ENCODE measurements at regions not wholly inside any gene's neighbourhood (a gene's known extent, or its start where the extent isn't known, plus 50 kb on each side); places are given as distances from the start of the nearest gene placed in this dataset.

GRCh38 chr7:156456032-156456431 lies 184.5 kb upstream of the RNF32 start:
- DNase-seq (ENCODE audit: low read depth in 2 of 2), result no peak

DNA sequence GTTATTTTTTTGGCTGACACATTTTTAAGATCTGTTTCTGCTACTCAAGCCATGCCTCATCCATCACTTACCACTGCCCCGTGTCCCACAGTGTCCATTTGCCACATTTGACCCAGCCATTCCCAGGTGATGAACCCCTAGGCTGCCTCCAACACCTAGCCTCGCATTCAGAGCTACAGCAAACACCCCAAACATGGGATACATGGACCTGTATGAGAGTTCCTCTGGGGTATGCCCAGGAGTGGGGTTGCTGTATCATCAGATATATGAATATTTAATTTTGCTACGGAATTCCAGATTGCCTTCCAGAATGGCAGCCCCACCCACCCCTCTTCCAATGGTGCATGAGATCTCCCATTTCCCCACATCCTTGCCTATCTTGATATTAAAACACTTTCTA lies 190.1 kb upstream of the RNF32 start:
- no peak for DNase-seq (ENCODE audit: low read depth in 2 of 2)

DNA sequence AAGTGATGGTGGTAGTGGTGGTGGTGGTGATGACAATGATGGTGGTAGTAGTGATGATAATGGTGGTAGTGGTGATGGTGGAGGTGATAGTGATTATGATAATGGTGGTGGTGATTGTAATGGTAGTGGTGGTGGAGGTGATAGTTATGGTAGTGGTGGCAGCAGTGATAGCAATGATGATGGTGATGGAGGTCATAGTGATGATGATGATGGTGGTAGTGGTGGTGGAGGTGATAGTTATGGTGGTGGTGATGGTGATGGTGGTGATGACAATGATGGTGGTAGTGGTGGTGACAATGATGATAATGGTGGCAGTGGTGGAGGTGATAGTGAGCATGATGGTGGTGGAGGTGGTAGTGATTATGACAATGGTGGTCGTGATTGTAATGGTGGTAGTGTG lies 191.7 kb upstream of the RNF32 start:
- DNase-seq (ENCODE audit: low read depth in 2 of 2), result no peak

DNA sequence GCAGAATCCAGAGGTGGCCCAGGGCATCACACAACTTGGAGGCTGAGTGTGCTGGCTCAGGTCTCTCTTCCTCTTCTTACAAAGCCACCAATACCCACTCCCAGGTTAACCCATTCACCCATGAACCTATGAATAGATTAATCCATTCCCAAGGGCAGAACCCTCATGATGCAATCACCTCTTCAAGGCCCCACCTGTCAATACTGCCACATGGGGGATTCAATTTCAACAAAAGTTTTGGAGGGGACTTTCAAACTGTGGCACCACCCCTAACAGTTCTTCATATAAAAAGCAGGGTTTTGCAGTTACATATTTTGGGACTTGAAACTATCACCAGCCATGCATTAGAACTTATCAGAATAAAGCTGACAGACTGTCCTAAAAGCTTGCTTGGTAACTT lies 193.6 kb upstream of the RNF32 start:
- no peak for DNase-seq (ENCODE audit: low read depth in 2 of 2)

DNA sequence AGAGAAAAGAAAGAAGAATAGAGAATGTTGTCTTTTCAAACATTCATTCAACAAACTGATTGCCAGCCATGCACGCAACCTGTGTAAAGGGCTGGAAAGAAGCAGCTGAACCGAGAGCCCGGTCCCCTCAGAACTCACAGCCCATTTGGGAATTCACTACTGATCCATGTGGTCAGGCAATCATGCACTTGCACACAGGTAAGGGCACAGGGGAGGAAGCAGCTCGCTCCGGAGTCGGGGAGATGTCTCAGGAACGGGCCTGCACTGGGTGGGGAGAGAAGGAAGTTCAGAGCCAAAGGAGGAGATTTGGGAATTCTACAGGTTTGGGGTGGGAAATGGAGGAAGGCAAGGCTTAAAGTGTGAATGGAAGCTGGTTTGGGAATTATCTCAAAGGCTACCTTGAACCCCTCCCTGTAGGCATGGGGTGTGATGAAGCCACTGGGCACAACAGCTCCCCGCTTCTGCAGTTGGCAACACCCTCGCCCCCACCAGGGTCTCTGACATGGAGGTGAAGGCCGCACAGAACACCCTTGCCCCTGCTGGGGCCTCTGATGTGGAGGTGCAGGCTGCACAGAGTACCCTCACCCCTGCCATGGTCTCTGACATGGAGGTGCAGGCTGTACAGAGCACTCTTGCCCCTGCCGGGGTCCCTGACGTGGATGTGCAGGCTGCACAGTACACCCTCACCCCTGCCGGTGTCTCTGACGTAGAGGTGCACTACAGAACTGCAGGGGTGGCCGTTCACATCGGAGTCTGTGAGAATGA lies 194.4 kb upstream of the RNF32 start:
- DNase-seq (ENCODE audit: low read depth in 2 of 2), result no peak

DNA sequence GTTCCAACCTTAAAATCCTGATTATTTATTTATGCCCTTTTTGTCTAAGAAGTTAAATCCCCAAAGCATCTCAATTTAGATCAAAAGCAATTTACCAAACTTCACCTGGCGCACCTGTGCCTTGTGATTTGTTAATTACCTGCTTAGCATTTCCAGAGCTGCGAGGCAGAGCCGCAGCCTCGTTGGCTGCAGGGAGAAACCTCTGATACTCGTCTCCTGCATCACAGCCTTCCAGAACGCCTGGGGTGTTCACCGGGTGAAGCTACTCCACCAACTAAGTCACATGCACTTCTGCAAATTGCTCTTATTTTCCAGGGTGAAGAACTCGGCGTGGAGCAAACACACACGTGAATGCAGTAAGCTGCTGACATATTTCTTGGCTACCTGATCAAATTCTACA lies 198.1 kb upstream of the RNF32 start:
- no peak for DNase-seq (ENCODE audit: low read depth in 2 of 2)

GRCh38 chr7:156440456-156440855 lies 200.1 kb upstream of the RNF32 start:
- no peak for DNase-seq (ENCODE audit: low read depth in 2 of 2)

- DNase-seq (ENCODE audit: low read depth in 2 of 2), result no peak
Measured at GRCh38 chr7:156438011-156438410, 202.6 kb upstream of the RNF32 start.

- no peak for DNase-seq (ENCODE audit: low read depth in 2 of 2)
Measured at GRCh38 chr7:156437021-156437614, 203.5 kb upstream of the RNF32 start.

DNA sequence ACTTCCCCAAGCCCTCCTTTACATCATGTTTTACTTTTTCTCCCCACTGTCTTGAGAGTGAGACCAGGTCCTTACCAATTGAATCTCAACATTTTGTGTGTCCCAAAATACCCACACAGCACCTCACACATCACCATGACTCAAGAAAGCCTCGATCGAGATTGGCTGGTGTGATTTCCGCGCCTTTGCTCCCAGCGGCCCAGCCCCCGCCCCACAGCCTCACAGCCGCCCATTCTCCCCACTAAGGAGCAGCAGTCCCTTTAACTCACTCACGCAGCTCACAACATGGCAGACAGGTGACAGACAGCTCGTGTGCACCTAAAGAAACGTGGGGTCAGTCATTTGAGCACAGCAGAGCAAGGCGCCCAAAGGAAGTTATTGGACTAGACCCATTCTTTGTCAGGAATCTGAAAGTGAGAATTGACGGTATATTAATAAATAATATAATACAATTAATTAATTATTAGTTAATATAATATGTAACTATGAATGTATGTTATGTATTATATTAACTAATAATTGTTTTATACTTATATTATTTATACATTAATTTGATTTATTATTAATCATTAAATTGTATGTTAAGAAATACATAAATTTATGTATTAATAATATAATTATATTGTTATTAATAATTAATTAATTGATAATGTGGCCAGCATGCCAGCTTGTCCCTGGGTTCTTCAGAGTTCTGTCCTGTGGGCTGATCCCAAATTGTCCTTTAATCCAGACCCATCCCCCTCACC lies 204.9 kb upstream of the RNF32 start:
- DNase-seq (ENCODE audit: low read depth in 2 of 2), result no peak

- DNase-seq (ENCODE audit: low read depth in 2 of 2), result no peak
Measured at GRCh38 chr7:156434706-156435105, 205.9 kb upstream of the RNF32 start.

GRCh38 chr7:156432018-156432417 lies 208.6 kb upstream of the RNF32 start:
- no peak for DNase-seq (ENCODE audit: low read depth in 2 of 2)

DNA sequence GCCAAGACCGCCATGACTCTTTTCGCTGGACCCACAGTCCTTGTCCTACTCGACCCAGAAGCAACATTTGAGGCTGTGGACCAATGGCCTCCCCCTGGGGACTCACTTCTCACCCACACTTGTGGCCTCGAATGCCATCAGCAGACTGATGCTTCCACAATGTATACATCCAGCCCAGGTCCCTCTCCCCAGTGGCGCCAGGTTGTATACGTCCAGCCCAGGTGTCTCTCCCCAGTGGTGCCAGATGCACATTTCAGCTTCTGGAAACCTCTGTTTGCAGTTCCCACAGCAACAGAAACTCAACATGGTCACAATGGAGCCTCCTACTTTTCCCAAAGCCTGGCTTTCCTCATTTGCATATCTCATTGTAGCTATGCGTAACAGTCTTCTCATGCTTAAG lies 210.5 kb upstream of the RNF32 start:
- no peak for DNase-seq (ENCODE audit: low read depth in 2 of 2)

DNA sequence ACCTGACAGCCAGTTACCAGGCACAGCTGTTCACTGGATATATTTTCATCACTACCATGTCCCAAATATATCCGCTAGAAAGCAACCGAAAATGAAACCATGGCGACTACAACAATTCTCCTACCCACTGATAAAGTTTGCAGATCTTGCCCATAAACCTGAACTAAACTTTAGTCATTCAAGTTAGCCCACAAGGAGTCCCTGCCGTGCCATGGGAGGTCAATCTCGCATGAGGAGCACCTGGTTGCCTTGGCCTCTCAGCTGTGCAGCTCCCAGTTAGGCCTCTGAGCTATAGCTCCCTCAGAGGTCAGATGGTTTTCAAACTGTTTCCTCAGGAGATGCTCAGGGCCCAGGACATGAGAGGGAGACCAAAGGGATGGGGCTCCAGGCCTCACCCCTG lies 211.1 kb upstream of the RNF32 start:
- no peak for DNase-seq (ENCODE audit: low read depth in 2 of 2)

DNA sequence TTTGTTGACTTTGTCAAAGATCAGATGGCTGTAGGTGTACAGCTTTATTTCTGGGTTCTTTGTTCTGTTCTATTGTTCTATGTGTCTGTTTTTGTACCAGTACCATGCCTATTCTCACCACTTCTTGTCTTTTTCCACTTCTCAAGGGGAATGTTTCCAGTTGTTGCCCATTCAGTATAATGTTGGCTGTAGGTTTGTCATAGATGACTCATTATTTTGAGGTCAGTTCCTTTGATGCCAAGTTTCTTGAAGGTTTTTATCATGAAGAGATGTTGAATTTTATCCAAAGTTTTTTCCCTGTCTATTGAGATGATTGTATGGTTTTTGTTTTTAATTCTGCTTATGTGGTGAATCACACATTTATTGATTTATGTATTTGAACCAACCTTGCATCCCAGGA lies 216.7 kb upstream of the RNF32 start:
- no peak for DNase-seq (ENCODE audit: low read depth in 2 of 2)

DNA sequence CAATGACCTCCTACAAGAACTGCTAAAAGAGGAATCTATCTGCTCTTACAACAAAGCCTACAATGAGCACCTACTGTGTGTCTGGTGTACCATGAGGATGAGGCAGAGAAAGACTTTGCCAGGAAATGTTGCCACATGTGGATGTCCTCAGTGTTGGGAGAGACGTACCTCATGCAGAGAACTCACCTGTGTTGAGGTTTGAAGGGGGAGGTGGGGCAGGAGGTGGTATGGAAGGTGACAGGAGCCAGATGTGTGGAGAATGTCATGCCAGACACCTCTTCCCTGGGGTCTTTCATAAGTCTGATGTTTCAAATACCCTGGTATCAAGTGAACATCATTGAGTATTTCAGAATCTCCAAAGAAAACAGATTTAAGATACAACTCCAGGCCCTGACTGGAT lies 220.1 kb upstream of the RNF32 start:
- DNase-seq (ENCODE audit: low read depth in 2 of 2), result no peak

DNA sequence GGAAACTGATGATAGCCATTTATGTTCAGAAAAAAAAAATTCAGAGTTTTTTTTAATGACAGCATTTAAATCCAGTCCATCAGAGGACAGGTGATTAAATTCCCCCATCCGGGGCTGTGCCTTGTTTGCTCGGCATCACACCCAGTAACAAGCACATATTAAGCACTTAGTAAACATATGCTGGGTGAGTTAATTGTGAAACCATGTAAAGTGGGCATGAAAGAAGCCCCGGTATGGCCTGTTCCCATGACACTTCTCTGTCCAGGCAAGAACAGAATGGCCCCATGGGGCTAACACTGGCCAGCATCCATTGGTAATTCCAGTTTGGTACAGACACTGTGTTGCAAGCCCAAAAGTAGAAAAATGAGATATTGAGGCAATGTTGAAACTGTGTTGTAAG lies 220.8 kb upstream of the RNF32 start:
- no peak for DNase-seq (ENCODE audit: low read depth in 2 of 2)

GRCh38 chr7:156402255-156402654 lies 238.3 kb upstream of the RNF32 start:
- DNase-seq (ENCODE audit: low read depth in 2 of 2), result no peak

- no peak for DNase-seq (ENCODE audit: low read depth in 2 of 2)
Measured at GRCh38 chr7:156401617-156402016, 239.0 kb upstream of the RNF32 start.

- no peak for DNase-seq (ENCODE audit: low read depth in 2 of 2)
Measured at GRCh38 chr7:156400046-156400445, 240.5 kb upstream of the RNF32 start.

- DNase-seq (ENCODE audit: low read depth in 2 of 2), result no peak
Measured at GRCh38 chr7:156397249-156397648, 243.3 kb upstream of the RNF32 start.

DNA sequence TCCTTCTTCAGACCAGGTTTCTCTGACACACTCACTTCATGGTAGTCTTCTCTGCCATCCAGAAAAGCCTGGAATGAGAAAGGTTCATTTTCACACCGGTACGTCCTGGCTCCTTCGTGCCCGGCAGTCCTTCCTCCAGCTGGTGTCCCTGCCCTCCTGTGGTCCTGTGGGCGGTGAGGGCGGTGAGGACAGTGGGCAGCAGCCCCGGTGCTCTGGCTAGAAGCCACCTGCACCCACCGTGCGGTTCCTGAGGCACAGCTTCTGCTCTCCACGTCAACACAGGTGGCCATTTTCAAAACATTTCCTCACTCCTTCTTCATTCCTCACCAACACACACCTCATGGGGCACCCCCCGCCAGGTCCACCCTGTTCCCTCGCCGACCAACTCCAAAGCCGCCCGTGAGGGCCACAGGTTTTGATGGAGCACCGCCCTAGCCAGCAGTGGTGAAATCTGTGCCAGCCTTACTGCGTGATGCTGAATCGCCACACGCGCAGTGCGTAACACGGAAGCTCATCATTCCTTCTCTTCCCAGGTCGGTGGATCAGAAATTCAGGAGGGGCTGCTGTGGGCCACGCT lies 251.4 kb upstream of the RNF32 start:
- no peak for DNase-seq (ENCODE audit: low read depth in 2 of 2)

DNA sequence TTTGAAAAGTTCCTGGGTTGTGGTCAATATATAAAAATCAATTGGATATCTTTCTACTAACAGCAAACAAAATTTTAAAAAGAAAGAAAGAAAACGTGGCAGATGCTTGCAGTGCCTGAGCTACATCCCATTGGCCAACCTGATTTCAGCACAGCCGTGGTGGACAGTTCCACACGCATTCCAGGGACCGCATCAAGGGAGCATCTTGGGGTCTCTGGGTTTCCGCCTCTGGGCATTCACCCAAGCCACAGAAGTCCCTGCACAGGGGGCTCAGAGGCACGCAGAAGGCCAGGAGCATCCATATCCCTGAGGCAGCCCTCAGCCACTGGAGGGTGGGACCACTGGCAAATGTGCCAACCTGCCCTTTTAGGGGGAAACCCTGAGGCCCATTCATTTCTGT lies 254.5 kb upstream of the RNF32 start:
- DNase-seq (ENCODE audit: low read depth in 2 of 2), result no peak
